GM12878 (cell line): ENCODE measurements at regions not wholly inside any gene's neighbourhood (a gene's known extent, or its start where the extent isn't known, plus 50 kb on each side); places are given as distances from the start of the nearest gene placed in this dataset.

Source experiments
- CEBPB ChIP-seq, 2 experiments: fragments of 150-350 bp in 1 of 2; IDR thresholded peaks; 2 replicates each; pipeline ENCODE4 v1.6.1; 2012 to 2014; ENCODE audit warnings: low read depth in 2 of 2, low read length in 2 of 2, borderline replicate concordance in 1 of 2, inconsistent platforms in 1 of 2
- IKZF2 ChIP-seq, 2 experiments: fragments of 450-650 bp; IDR thresholded peaks; 2 replicates each; pipeline ENCODE4 v1.6.1; 2017; ENCODE audit warnings: mild to moderate bottlenecking in 2 of 2, moderate library complexity in 2 of 2
- RAD51 ChIP-seq: fragments of 450-650 bp; IDR thresholded peaks from 2 replicates; pipeline ENCODE4 v1.6.1; 2016; ENCODE audit warnings: moderate library complexity, mild to moderate bottlenecking, inconsistent platforms
- TF ChIP-seq, protein P1 (sequence below): IDR thresholded peaks from 2 replicates; pipeline ENCODE4 v1.6.1; 2012; ENCODE audit warnings: improper control_type of control experiment, low read depth, low read length; ENCODE audit not compliant: insufficient replicate concordance
- TF ChIP-seq, protein P2 (sequence below): fragments of 450-650 bp; IDR thresholded peaks from 2 replicates; pipeline ENCODE4 v1.6.1; 2018; ENCODE audit warnings: borderline replicate concordance, mild to moderate bottlenecking; ENCODE audit not compliant: partially characterized antibody

DNA sequence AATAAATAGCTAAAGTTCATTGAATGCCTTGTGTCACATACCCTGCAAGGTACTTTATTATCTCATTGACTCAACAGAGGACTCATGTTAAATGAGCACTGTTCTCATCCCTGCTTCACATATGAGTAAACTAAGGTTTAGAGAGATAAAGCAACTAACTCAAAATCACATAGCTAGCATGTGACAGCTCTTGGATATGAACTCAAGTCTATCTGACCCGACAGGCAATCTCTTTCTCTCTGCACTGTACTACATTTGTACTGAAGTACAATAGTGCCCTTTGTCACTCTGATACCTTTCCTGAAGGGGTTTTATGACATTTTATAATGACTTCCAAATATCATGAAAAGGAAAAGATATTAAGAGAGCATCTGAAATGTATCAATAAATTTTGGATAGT lies 297.5 kb upstream of the UBE2E3 start (continued):
- TF ChIP-seq, protein P1, sequence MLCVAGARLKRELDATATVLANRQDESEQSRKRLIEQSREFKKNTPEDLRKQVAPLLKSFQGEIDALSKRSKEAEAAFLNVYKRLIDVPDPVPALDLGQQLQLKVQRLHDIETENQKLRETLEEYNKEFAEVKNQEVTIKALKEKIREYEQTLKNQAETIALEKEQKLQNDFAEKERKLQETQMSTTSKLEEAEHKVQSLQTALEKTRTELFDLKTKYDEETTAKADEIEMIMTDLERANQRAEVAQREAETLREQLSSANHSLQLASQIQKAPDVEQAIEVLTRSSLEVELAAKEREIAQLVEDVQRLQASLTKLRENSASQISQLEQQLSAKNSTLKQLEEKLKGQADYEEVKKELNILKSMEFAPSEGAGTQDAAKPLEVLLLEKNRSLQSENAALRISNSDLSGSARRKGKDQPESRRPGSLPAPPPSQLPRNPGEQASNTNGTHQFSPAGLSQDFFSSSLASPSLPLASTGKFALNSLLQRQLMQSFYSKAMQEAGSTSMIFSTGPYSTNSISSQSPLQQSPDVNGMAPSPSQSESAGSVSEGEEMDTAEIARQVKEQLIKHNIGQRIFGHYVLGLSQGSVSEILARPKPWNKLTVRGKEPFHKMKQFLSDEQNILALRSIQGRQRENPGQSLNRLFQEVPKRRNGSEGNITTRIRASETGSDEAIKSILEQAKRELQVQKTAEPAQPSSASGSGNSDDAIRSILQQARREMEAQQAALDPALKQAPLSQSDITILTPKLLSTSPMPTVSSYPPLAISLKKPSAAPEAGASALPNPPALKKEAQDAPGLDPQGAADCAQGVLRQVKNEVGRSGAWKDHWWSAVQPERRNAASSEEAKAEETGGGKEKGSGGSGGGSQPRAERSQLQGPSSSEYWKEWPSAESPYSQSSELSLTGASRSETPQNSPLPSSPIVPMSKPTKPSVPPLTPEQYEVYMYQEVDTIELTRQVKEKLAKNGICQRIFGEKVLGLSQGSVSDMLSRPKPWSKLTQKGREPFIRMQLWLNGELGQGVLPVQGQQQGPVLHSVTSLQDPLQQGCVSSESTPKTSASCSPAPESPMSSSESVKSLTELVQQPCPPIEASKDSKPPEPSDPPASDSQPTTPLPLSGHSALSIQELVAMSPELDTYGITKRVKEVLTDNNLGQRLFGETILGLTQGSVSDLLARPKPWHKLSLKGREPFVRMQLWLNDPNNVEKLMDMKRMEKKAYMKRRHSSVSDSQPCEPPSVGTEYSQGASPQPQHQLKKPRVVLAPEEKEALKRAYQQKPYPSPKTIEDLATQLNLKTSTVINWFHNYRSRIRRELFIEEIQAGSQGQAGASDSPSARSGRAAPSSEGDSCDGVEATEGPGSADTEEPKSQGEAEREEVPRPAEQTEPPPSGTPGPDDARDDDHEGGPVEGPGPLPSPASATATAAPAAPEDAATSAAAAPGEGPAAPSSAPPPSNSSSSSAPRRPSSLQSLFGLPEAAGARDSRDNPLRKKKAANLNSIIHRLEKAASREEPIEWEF = no peak
- TF ChIP-seq IKZF2 (IDR thresholded peaks at IDR 0.05) (no peak), CEBPB (IDR thresholded peaks at IDR 0.05; ENCODE audit: borderline replicate concordance in 1 of 2, low read depth in 2 of 2, low read length in 2 of 2) (no peak), RAD51 (no peak)
- TF ChIP-seq, protein P2, sequence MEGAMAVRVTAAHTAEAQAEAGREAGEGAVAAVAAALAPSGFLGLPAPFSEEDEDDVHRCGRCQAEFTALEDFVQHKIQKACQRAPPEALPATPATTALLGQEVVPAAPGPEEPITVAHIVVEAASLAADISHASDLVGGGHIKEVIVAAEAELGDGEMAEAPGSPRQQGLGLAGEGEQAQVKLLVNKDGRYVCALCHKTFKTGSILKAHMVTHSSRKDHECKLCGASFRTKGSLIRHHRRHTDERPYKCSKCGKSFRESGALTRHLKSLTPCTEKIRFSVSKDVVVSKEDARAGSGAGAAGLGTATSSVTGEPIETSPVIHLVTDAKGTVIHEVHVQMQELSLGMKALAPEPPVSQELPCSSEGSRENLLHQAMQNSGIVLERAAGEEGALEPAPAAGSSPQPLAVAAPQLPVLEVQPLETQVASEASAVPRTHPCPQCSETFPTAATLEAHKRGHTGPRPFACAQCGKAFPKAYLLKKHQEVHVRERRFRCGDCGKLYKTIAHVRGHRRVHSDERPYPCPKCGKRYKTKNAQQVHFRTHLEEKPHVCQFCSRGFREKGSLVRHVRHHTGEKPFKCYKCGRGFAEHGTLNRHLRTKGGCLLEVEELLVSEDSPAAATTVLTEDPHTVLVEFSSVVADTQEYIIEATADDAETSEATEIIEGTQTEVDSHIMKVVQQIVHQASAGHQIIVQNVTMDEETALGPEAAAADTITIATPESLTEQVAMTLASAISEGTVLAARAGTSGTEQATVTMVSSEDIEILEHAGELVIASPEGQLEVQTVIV = no peak
